Fibroblast of pulmonary artery (primary cell): ENCODE measurements at regions not wholly inside any gene's neighbourhood (a gene's known extent, or its start where the extent isn't known, plus 50 kb on each side); places are given as distances from the start of the nearest gene placed in this dataset.

Experiments used
- DNase-seq: peaks from one replicate; pipeline ENCODE4 v3.0.0-alpha.2; 2010; ENCODE audit warnings: low read depth
- H3K4me3 ChIP-seq: replicated peaks from 2 replicates; pipeline ENCODE4 v1.5.1; 2011; ENCODE audit warnings: low read depth, mild to moderate bottlenecking, control low read depth, low read length, moderate library complexity
- CTCF ChIP-seq: IDR thresholded peaks from 2 replicates; pipeline ENCODE4 v1.5.1; 2011; ENCODE audit warnings: mild to moderate bottlenecking, control low read depth, low read length, inconsistent platforms; ENCODE audit errors: missing control alignments

GRCh38 chr20:40319741-40320516 is 369.1 kb downstream of the MAFB start:
- DNase-seq = no peak
- no peak for TF ChIP-seq CTCF

GRCh38 chr20:40319056-40319455 is 370.0 kb downstream of the MAFB start:
- TF ChIP-seq CTCF = no peak
- no peak for DNase-seq
- no peak overlapping the region for H3K4me3 ChIP-seq

More at GRCh38 chr20:40319741-40320516, 369.1 kb downstream of the MAFB start:
- H3K4me3 ChIP-seq = no peak overlapping the region

- TF ChIP-seq CTCF = no peak
- no peak for DNase-seq
Measured at GRCh38 chr20:40317156-40317790, 371.8 kb downstream of the MAFB start.

GRCh38 chr20:40314278-40314677 is 374.8 kb downstream of the MAFB start:
- no peak for DNase-seq
- H3K4me3 ChIP-seq = no peak overlapping the region
- no peak for TF ChIP-seq CTCF

More at GRCh38 chr20:40317156-40317790, 371.8 kb downstream of the MAFB start:
- H3K4me3 ChIP-seq = no peak overlapping the region

- DNase-seq = no peak
- no peak for TF ChIP-seq CTCF
- H3K4me3 ChIP-seq = no peak overlapping the region
Measured at GRCh38 chr20:40313730-40314129, 375.3 kb downstream of the MAFB start.

GRCh38 chr20:40309731-40310130 is 379.3 kb downstream of the MAFB start:
- no peak for TF ChIP-seq CTCF
- no peak for DNase-seq
- H3K4me3 ChIP-seq = no peak overlapping the region
